Right atrium auricular region (tissue), 2 donors: ENCODE measurements at regions not wholly inside any gene's neighbourhood (a gene's known extent, or its start where the extent isn't known, plus 50 kb on each side); places are given as distances from the start of the nearest gene placed in this dataset.

Experiments
- DNase-seq: peaks from one replicate; pipeline ENCODE4 v3.0.0-alpha.2; 2019; ENCODE audit warnings: low spot score
- H3K27ac ChIP-seq, 2 donors: fragments of 200-600 bp; sonication (generic); 1 replicate in 1 of 2; 2 replicates in 1 of 2; pipeline ENCODE4 v1.5.1; 2016 to 2019
- H3K27me3 ChIP-seq, 2 donors: fragments of 200-600 bp; sonication (generic); one replicate each; pipeline versions ENCODE4 v1.5.1 to v1.6.0; 2017 to 2019
- H3K36me3 ChIP-seq: fragments of 200-600 bp; sonication (generic); one replicate; pipeline ENCODE4 v1.5.1; 2016
- H3K4me1 ChIP-seq, 2 donors: fragments of 200-600 bp; sonication (generic); one replicate each; pipeline versions ENCODE4 v1.5.1 to v1.6.0; 2017 to 2019
- H3K4me3 ChIP-seq, 2 donors: fragments of 200-600 bp; sonication (generic); 1 replicate in 1 of 2; 2 replicates in 1 of 2; pipeline ENCODE4 v1.5.1; 2017 to 2019; ENCODE audit warnings: mild to moderate bottlenecking in 1 of 2, moderate library complexity in 1 of 2
- H3K9me3 ChIP-seq, 2 donors: fragments of 200-600 bp; sonication (generic); one replicate each; pipeline ENCODE4 v1.5.1; 2019
- TF ChIP-seq, protein P1 (sequence below), 2 donors: fragments of 200-600 bp; sonication (generic); IDR thresholded peaks; one replicate each; pipeline ENCODE4 v1.5.1; 2019; ENCODE audit warnings: antibody characterized with exemption in 2 of 2

DNA sequence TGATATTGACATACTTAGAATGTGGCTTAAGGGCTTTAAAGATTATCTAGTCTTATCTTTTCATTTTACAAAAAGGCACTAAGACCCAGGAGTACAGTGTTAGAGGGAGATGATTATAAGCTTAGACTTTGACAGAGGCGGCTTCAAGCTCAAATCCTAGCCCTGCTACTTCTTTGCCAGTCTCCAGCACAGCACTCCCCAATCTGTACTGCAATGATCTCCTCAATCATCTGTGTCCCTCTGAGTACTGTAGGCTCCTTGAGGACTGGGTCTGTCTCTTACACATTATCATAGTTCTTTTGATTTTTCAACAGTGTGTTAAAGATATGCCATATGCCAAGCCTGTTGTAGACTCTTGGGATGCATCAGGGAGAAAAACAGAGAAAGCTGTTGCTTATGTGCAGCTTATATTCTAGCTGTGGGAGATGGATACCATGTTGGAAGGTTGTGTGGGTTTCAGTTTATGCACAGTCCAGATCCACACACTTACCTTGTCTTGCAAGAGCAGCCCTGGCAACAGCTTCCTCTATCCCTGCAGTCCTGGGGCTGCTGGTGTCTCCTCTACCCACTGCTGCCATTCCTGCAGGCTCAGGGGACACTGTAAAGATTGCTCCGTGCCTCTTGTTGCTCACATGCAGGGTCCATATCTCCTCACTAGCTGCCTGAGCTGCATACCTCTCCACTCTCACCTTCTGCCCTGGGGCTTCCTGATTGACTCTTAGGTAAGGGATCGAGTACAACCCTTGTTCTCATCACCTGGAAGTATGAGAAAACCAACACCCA lies 103.9 kb upstream of the TSPAN2 start:
- TF ChIP-seq, protein P1, sequence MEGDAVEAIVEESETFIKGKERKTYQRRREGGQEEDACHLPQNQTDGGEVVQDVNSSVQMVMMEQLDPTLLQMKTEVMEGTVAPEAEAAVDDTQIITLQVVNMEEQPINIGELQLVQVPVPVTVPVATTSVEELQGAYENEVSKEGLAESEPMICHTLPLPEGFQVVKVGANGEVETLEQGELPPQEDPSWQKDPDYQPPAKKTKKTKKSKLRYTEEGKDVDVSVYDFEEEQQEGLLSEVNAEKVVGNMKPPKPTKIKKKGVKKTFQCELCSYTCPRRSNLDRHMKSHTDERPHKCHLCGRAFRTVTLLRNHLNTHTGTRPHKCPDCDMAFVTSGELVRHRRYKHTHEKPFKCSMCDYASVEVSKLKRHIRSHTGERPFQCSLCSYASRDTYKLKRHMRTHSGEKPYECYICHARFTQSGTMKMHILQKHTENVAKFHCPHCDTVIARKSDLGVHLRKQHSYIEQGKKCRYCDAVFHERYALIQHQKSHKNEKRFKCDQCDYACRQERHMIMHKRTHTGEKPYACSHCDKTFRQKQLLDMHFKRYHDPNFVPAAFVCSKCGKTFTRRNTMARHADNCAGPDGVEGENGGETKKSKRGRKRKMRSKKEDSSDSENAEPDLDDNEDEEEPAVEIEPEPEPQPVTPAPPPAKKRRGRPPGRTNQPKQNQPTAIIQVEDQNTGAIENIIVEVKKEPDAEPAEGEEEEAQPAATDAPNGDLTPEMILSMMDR (IDR thresholded peaks at IDR 0.05), result no peak
- Histone ChIP-seq H3K36me3 (no peaks in the 10 kb centered on the region), H3K4me1 (peaks cover 0 to 18% of the 10 kb centered on the region in 2 donors), H3K9me3 (no peaks in the 10 kb centered on the region), H3K27me3 (no peaks in the 10 kb centered on the region), H3K27ac (no peak overlapping the region), H3K4me3 (no peak overlapping the region)
- DNase-seq, result no peak

DNA sequence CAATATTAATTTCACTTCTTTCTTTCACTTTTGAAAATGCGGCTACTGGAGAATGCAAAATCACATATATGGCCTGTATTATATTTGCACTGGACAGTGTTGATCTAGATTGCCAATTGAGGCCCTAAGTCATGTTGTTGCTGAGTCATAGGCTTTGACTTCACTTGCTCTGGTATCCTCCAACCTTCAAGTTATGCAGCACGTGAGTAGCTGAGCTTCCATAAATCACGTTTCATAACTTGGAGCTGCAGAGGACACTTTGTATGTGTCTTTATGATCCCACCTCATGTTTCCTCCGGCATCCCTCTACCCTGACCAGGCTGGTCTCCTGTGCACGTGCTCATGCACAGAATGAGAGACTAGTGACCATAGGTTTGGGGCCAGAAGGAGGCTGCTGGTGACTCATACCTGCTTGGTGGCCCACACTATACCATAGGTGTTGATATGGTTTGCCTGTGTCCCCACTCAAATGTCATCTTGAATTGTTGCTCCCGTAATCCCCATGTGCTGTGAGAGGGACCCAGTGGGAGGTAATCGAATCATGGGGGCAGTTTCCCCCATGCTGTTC lies 103.0 kb upstream of the TSPAN2 start:
- no peak overlapping the region for H3K4me3 ChIP-seq
- no peaks in the 10 kb centered on the region for H3K27me3 ChIP-seq
- no peak overlapping the region for H3K27ac ChIP-seq
- H3K4me1 ChIP-seq, result peaks cover 0 to 16% of the 10 kb centered on the region in 2 donors
- TF ChIP-seq, protein P1 (IDR thresholded peaks at IDR 0.05), result no peak
- no peak for DNase-seq
- H3K9me3 ChIP-seq, result no peaks in the 10 kb centered on the region
- no peaks in the 10 kb centered on the region for H3K36me3 ChIP-seq

DNA sequence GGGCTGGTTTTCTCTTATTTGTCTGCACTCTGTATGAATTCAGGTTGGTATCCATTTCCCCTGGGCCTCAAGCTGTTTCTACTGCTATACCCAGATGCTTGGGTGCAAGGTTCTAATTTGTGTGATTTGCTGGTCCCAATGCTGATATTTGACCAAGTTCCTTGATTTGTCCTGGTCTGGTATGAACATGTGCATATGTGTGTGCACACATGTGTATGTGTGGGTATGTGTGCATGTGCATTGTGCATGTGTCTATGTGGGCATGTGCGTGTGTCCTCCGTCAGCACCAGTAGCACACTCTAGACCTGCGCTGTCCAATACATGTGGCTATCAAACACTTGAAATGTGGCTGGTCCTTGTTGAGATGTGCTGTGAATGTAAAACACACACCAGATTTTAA lies 102.4 kb upstream of the TSPAN2 start:
- Histone ChIP-seq H3K27me3 (no peaks in the 10 kb centered on the region), H3K27ac (no peak overlapping the region), H3K9me3 (no peaks in the 10 kb centered on the region), H3K4me3 (no peak overlapping the region), H3K4me1 (peaks cover 0 to 19% of the 10 kb centered on the region in 2 donors), H3K36me3 (no peaks in the 10 kb centered on the region)
- DNase-seq, result no peak
- TF ChIP-seq, protein P1 (IDR thresholded peaks at IDR 0.05), result no peak

DNA sequence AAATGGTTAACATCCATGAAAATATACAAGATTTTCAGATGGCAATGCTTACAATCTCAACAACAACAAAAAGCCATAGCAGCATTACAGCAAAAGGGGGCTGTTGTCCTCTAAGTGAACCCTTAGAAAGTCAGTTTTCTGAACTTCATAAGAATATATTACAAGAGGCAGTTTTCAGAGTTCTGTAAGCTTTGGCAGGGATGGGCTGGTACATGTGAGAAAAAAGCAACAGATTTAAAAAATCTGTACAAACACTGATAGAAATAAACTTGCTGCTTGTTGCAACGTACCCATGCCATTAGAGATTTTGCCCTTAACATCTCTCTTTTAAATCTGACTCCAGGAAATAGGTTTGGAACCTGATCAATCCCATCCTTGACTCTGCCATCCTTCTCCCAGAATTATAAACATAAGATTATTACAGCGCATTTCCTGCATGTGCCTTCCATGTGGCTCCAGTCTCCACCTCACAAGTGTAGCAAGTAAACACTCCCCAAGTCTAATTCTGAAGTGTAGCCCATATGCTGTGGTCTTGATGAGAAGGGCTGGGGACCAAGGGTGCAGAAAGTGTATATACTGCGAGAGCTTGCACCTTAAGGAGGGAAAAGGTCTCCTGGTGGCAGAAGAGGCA lies 101.4 kb upstream of the TSPAN2 start:
- Histone ChIP-seq H3K27ac (peak overlapping the region; percentile 15 to 49), H3K27me3 (no peaks in the 10 kb centered on the region), H3K4me1 (peaks cover 0 to 28% of the 10 kb centered on the region in 2 donors), H3K4me3 (no peak overlapping the region), H3K9me3 (no peaks in the 10 kb centered on the region), H3K36me3 (no peaks in the 10 kb centered on the region)
- TF ChIP-seq, protein P1 (IDR thresholded peaks at IDR 0.05), result no peak
- DNase-seq, result no peak

DNA sequence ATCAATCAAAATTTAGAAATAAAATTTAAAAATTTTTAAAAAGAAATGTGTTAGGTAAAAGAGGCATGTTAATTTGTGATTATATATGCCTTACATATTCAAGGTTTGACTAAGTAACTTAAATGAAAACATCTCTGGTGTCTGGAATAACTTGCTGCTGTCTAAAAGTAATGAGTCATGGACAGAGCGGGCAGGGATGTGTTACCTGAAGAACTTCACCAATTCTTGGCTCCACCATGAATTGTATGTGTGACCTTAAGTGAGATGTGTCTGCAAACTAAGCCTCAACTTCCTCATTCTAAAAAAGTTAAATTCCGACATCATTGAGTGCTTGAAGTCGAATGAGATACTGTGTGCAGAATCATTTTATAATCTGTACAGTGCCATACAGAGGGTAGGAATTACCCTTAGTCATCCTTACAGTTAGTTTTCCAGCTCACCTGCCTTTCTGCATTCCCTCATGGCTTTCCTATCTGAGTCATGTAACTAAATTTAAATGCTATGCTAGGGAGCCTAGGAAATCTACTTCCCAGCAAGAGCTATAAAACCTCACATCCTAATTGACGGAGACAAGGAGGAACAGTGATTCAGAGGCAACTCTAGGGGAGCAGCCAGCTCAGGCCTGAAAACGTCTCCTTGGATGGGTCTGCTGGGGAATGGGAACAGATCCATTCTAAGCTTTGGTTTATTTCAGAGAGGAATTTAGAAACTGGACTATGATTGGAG lies 100.7 kb upstream of the TSPAN2 start:
- Histone ChIP-seq H3K36me3 (no peaks in the 10 kb centered on the region), H3K9me3 (no peaks in the 10 kb centered on the region), H3K4me1 (peaks cover 0 to 35% of the 10 kb centered on the region in 2 donors), H3K27me3 (no peaks in the 10 kb centered on the region), H3K27ac (peak overlapping the region; percentile 15 to 49), H3K4me3 (no peak overlapping the region)
- TF ChIP-seq, protein P1 (IDR thresholded peaks at IDR 0.05), result no peak
- no peak for DNase-seq
